ENCODE measurements at regions not wholly inside any gene's neighbourhood (a gene's known extent, or its start where the extent isn't known, plus 50 kb on each side); places are given as distances from the start of the nearest gene placed in this dataset.

- BruUV-seq (replicated peaks): no TSS peak
- TF ChIP-seq CTCF (conservative IDR thresholded peaks at IDR 0.05; ENCODE audit: low read depth, low read length): no peak
- no peak for TF ChIP-seq EZH2 (IDR thresholded peaks at IDR 0.05; ENCODE audit: borderline replicate concordance, low read depth, low read length, poor library complexity, severe bottlenecking)
- POLR2A ChIA-PET (ENCODE audit: low non-redundant PET): no interaction called here
- Histone ChIP-seq H3K27ac (ENCODE audit: low read depth, low read length, poor library complexity, severe bottlenecking) (no peak overlapping the region), H3K4me1 (ENCODE audit: insufficient read depth, low read length, poor library complexity, severe bottlenecking) (no peaks in the 10 kb centered on the region), H3K4me3 (ENCODE audit: low read depth, low read length, poor library complexity, severe bottlenecking) (no peak overlapping the region), H3K36me3 (ENCODE audit: insufficient read depth, low read length, poor library complexity, severe bottlenecking) (no peaks in the 10 kb centered on the region), H3K27me3 (replicated peaks; ENCODE audit: insufficient read depth, low read depth, low read length, poor library complexity) (no peaks in the 10 kb centered on the region), H3K9me3 (ENCODE audit: low read depth, low read length, poor library complexity, severe bottlenecking) (no peaks in the 10 kb centered on the region)
- CTCF ChIA-PET: no interaction called here
- intact Hi-C loops (cut with micrococcal nuclease; ENCODE audit: unreplicated experiment): no loop called here
- DNase-seq (ENCODE audit: low spot score): no peak
These were observed 491.5 kb downstream of the OLFM4 start for GRCh38 chr13:53520132-53520531.

GRCh38 chr13:53522034-53522433, 493.4 kb downstream of the OLFM4 start:
- H3K9me3 ChIP-seq (ENCODE audit: low read depth, low read length, poor library complexity, severe bottlenecking): no peaks in the 10 kb centered on the region
- CTCF ChIA-PET: no interaction called here
- BruUV-seq (replicated peaks): no TSS peak
- H3K27ac ChIP-seq (ENCODE audit: low read depth, low read length, poor library complexity, severe bottlenecking): no peak overlapping the region
- DNase-seq (ENCODE audit: low spot score): no peak
- intact Hi-C loops (cut with micrococcal nuclease; ENCODE audit: unreplicated experiment): no loop called here
- no peak overlapping the region for H3K4me3 ChIP-seq (ENCODE audit: low read depth, low read length, poor library complexity, severe bottlenecking)
- no peaks in the 10 kb centered on the region for H3K4me1 ChIP-seq (ENCODE audit: insufficient read depth, low read length, poor library complexity, severe bottlenecking)
- H3K36me3 ChIP-seq (ENCODE audit: insufficient read depth, low read length, poor library complexity, severe bottlenecking): no peaks in the 10 kb centered on the region
- POLR2A ChIA-PET (ENCODE audit: low non-redundant PET): no interaction called here
- H3K27me3 ChIP-seq (replicated peaks; ENCODE audit: insufficient read depth, low read depth, low read length, poor library complexity): no peaks in the 10 kb centered on the region
- TF ChIP-seq EZH2 (IDR thresholded peaks at IDR 0.05; ENCODE audit: borderline replicate concordance, low read depth, low read length, poor library complexity, severe bottlenecking): no peak
- no peak for TF ChIP-seq CTCF (conservative IDR thresholded peaks at IDR 0.05; ENCODE audit: low read depth, low read length)

GRCh38 chr13:53537586-53537985, 509.0 kb downstream of the OLFM4 start:
- DNase-seq (ENCODE audit: low spot score): no peak
- Histone ChIP-seq H3K4me1 (ENCODE audit: insufficient read depth, low read length, poor library complexity, severe bottlenecking) (no peaks in the 10 kb centered on the region), H3K27ac (ENCODE audit: low read depth, low read length, poor library complexity, severe bottlenecking) (no peak overlapping the region), H3K36me3 (ENCODE audit: insufficient read depth, low read length, poor library complexity, severe bottlenecking) (no peaks in the 10 kb centered on the region), H3K4me3 (ENCODE audit: low read depth, low read length, poor library complexity, severe bottlenecking) (no peak overlapping the region), H3K27me3 (replicated peaks; ENCODE audit: insufficient read depth, low read depth, low read length, poor library complexity) (no peaks in the 10 kb centered on the region), H3K9me3 (ENCODE audit: low read depth, low read length, poor library complexity, severe bottlenecking) (no peaks in the 10 kb centered on the region)
- intact Hi-C loops (cut with micrococcal nuclease; ENCODE audit: unreplicated experiment): no loop called here
- TF ChIP-seq CTCF (conservative IDR thresholded peaks at IDR 0.05; ENCODE audit: low read depth, low read length): no peak
- no TSS peak for BruUV-seq (replicated peaks)
- ChIA-PET CTCF (no interaction called here), POLR2A (ENCODE audit: low non-redundant PET) (no interaction called here)

All from A673 (cell line).